Neural progenitor cell (in vitro differentiated cells): ENCODE measurements at regions not wholly inside any gene's neighbourhood (a gene's known extent, or its start where the extent isn't known, plus 50 kb on each side); places are given as distances from the start of the nearest gene placed in this dataset.

ENCODE experiments used
- DNase-seq: peaks from one replicate; pipeline ENCODE4 v3.0.0-alpha.2; 2016; ENCODE audit warnings: low spot score
- H2AFZ ChIP-seq: fragments of 200-600 bp; sonication (generic); replicated peaks from 2 replicates; pipeline ENCODE4 v1.6.1; 2016; ENCODE audit warnings: antibody characterized with exemption
- H3F3A ChIP-seq: fragments of 200-600 bp; sonication (generic); 2 replicates; pipeline ENCODE4 v1.6.1; 2016; ENCODE audit warnings: antibody characterized with exemption, low read depth
- H3K27ac ChIP-seq: fragments of 200-600 bp; sonication (generic); 2 replicates; pipeline ENCODE4 v1.5.1; 2016; ENCODE audit warnings: mild to moderate bottlenecking
- H3K27me3 ChIP-seq: fragments of 200-600 bp; sonication (generic); 2 replicates; pipeline ENCODE4 v1.6.1; 2016; ENCODE audit warnings: mild to moderate bottlenecking, moderate library complexity
- H3K36me3 ChIP-seq: fragments of 200-600 bp; sonication (generic); 2 replicates; pipeline ENCODE4 v1.5.1; 2016
- H3K4me1 ChIP-seq: fragments of 200-600 bp; sonication (generic); 2 replicates; pipeline ENCODE4 v1.6.1; 2016; ENCODE audit warnings: mixed run types
- H3K4me2 ChIP-seq: fragments of 200-600 bp; sonication (generic); 2 replicates; pipeline ENCODE4 v1.6.1; 2016
- H3K4me3 ChIP-seq: fragments of 200-600 bp; sonication (generic); 2 replicates; pipeline ENCODE4 v1.5.1; 2016
- H3K79me2 ChIP-seq: fragments of 200-600 bp; sonication (generic); 2 replicates; pipeline ENCODE4 v1.6.1; 2016; ENCODE audit warnings: low read depth
- H3K9ac ChIP-seq: fragments of 200-600 bp; sonication (generic); 2 replicates; pipeline ENCODE4 v1.6.1; 2016
- H3K9me3 ChIP-seq: fragments of 200-600 bp; sonication (generic); 2 replicates; pipeline ENCODE4 v1.5.1; 2016; ENCODE audit warnings: low read depth
- H4K20me1 ChIP-seq: fragments of 200-600 bp; sonication (generic); 2 replicates; pipeline ENCODE4 v1.6.1; 2016; ENCODE audit warnings: low read depth
- H3K27ac Mint-ChIP-seq: 3 replicates; pipeline ENCODE4 v1.8.0; 2021; ENCODE audit warnings: mixed read lengths
- H3K27me3 Mint-ChIP-seq: 2 replicates; pipeline ENCODE4 v1.8.0; 2022; ENCODE audit warnings: low read depth, mild to moderate bottlenecking, inconsistent platforms, moderate library complexity, mixed read lengths; ENCODE audit not compliant: insufficient read depth
- H3K36me3 Mint-ChIP-seq: 3 replicates; pipeline ENCODE4 v1.8.0; 2021; ENCODE audit warnings: mixed read lengths
- H3K4me1 Mint-ChIP-seq: 3 replicates; pipeline ENCODE4 v1.8.0; 2021; ENCODE audit warnings: mixed read lengths
- H3K4me3 Mint-ChIP-seq: 3 replicates; pipeline ENCODE4 v1.8.0; 2021; ENCODE audit warnings: mild to moderate bottlenecking, moderate library complexity, mixed read lengths
- H3K9me3 Mint-ChIP-seq: 3 replicates; pipeline ENCODE4 v1.8.0; 2020; ENCODE audit warnings: mixed read lengths
- EZH2 ChIP-seq: fragments of 200-600 bp; sonication (generic); IDR thresholded peaks from 2 replicates; pipeline ENCODE4 v1.6.1; 2017; ENCODE audit warnings: antibody characterized with exemption, mild to moderate bottlenecking, moderate library complexity
- EZH2phosphoT487 ChIP-seq: fragments of 200-600 bp; sonication (generic); IDR thresholded peaks from 2 replicates; pipeline ENCODE4 v1.6.1; 2017; ENCODE audit warnings: antibody characterized with exemption
- TF ChIP-seq, protein P1 (sequence below): fragments of 200-600 bp; sonication (generic); IDR thresholded peaks from 2 replicates; pipeline ENCODE4 v1.5.1; 2017; ENCODE audit warnings: antibody characterized with exemption, mild to moderate bottlenecking

- peaks cover 2% of the 10 kb centered on the region for H3K27me3 Mint-ChIP-seq
- H3K79me2 ChIP-seq = no peaks in the 10 kb centered on the region
- no peaks in the 10 kb centered on the region for H3F3A ChIP-seq
- H3K4me1 ChIP-seq = no peaks in the 10 kb centered on the region
- DNase-seq = no peak
- H3K4me3 Mint-ChIP-seq = no peak overlapping the region
- no peak overlapping the region for H3K4me3 ChIP-seq
- H2AFZ ChIP-seq = peak overlapping the region; percentile 68
- no peaks in the 10 kb centered on the region for H3K9me3 ChIP-seq
- no peak overlapping the region for H3K27ac ChIP-seq
- no peaks in the 10 kb centered on the region for H4K20me1 ChIP-seq
- H3K27ac Mint-ChIP-seq = no peak overlapping the region
- peaks cover 10% of the 10 kb centered on the region for H3K4me1 Mint-ChIP-seq
- H3K36me3 ChIP-seq = no peaks in the 10 kb centered on the region
- H3K9me3 Mint-ChIP-seq = no peaks in the 10 kb centered on the region
- H3K9ac ChIP-seq = no peak overlapping the region
- H3K36me3 Mint-ChIP-seq = no peaks in the 10 kb centered on the region
- no peaks in the 10 kb centered on the region for H3K27me3 ChIP-seq
- H3K4me2 ChIP-seq = no peak overlapping the region
- TF ChIP-seq, protein P1, sequence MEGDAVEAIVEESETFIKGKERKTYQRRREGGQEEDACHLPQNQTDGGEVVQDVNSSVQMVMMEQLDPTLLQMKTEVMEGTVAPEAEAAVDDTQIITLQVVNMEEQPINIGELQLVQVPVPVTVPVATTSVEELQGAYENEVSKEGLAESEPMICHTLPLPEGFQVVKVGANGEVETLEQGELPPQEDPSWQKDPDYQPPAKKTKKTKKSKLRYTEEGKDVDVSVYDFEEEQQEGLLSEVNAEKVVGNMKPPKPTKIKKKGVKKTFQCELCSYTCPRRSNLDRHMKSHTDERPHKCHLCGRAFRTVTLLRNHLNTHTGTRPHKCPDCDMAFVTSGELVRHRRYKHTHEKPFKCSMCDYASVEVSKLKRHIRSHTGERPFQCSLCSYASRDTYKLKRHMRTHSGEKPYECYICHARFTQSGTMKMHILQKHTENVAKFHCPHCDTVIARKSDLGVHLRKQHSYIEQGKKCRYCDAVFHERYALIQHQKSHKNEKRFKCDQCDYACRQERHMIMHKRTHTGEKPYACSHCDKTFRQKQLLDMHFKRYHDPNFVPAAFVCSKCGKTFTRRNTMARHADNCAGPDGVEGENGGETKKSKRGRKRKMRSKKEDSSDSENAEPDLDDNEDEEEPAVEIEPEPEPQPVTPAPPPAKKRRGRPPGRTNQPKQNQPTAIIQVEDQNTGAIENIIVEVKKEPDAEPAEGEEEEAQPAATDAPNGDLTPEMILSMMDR = no peak
- no peak for TF ChIP-seq EZH2phosphoT487
- TF ChIP-seq EZH2 = no peak
Observed at GRCh38 chr5:65085516-65085850, 316.8 kb downstream of the CWC27 start.

GRCh38 chr5:65086234-65086890 lies 317.6 kb downstream of the CWC27 start:
- no peak overlapping the region for H3K4me2 ChIP-seq
- no peak overlapping the region for H3K27ac ChIP-seq
- no peaks in the 10 kb centered on the region for H3K9me3 ChIP-seq
- no peak overlapping the region for H3K9ac ChIP-seq
- no peaks in the 10 kb centered on the region for H4K20me1 ChIP-seq
- no peak overlapping the region for H2AFZ ChIP-seq
- TF ChIP-seq EZH2 (no peak), EZH2phosphoT487 (no peak)
- TF ChIP-seq, protein P1 = no peak
- no peaks in the 10 kb centered on the region for H3K27me3 ChIP-seq
- Mint-ChIP-seq H3K4me1 (peaks cover 7% of the 10 kb centered on the region), H3K36me3 (no peaks in the 10 kb centered on the region), H3K4me3 (no peak overlapping the region), H3K9me3 (no peaks in the 10 kb centered on the region), H3K27ac (no peak overlapping the region), H3K27me3 (peaks cover 2% of the 10 kb centered on the region)
- H3K36me3 ChIP-seq = no peaks in the 10 kb centered on the region
- no peak overlapping the region for H3K4me3 ChIP-seq
- no peak for DNase-seq
- H3K4me1 ChIP-seq = no peaks in the 10 kb centered on the region
- H3K79me2 ChIP-seq = no peaks in the 10 kb centered on the region
- no peaks in the 10 kb centered on the region for H3F3A ChIP-seq

DNA sequence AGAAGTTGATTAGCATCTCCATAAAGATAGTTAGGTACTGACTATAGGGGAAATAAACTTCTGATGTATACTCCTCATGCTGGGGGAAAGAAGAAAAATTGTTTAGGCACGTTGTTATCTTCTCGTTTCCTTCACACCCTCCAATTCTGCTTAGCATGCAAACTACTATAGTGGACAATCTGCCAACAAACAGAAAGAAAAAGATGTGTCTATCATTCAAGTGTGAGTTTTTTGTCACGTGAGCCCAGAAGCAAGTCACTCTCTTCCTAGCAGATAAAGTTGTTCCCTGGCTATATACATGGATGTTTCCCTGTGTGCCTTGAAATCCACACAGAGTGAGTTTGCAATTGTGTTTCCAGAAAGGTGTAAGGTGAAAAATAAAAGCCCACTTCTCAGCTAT lies 318.4 kb downstream of the CWC27 start:
- H4K20me1 ChIP-seq = no peaks in the 10 kb centered on the region
- no peak overlapping the region for H3K4me3 ChIP-seq
- no peaks in the 10 kb centered on the region for H3F3A ChIP-seq
- Mint-ChIP-seq H3K36me3 (no peaks in the 10 kb centered on the region), H3K27me3 (peaks cover 2% of the 10 kb centered on the region), H3K4me3 (no peak overlapping the region), H3K4me1 (peaks cover 7% of the 10 kb centered on the region), H3K27ac (no peak overlapping the region), H3K9me3 (no peaks in the 10 kb centered on the region)
- no peaks in the 10 kb centered on the region for H3K79me2 ChIP-seq
- H3K27ac ChIP-seq = no peak overlapping the region
- H3K4me2 ChIP-seq = no peak overlapping the region
- DNase-seq = no peak
- no peak overlapping the region for H3K9ac ChIP-seq
- no peak overlapping the region for H2AFZ ChIP-seq
- no peaks in the 10 kb centered on the region for H3K9me3 ChIP-seq
- no peak for TF ChIP-seq EZH2phosphoT487
- TF ChIP-seq, protein P1 = no peak
- TF ChIP-seq EZH2 = no peak
- no peaks in the 10 kb centered on the region for H3K27me3 ChIP-seq
- H3K36me3 ChIP-seq = no peaks in the 10 kb centered on the region
- H3K4me1 ChIP-seq = no peaks in the 10 kb centered on the region
